Esophagus (tissue), 2 donors: ENCODE measurements at regions not wholly inside any gene's neighbourhood (a gene's known extent, or its start where the extent isn't known, plus 50 kb on each side); places are given as distances from the start of the nearest gene placed in this dataset.

Experiments used
- H3K27ac ChIP-seq, 2 donors: one replicate each; pipeline ENCODE4 v1.5.1; 2013; ENCODE audit warnings: low read depth in 2 of 2, mild to moderate bottlenecking in 2 of 2, inconsistent platforms in 1 of 2, low read length in 1 of 2, moderate library complexity in 1 of 2
- H3K27me3 ChIP-seq, 2 donors: one replicate each; pipeline ENCODE4 v1.6.1; 2013; ENCODE audit warnings: low read length in 2 of 2, control low read depth in 1 of 2, mild to moderate bottlenecking in 1 of 2; ENCODE audit not compliant: insufficient read depth in 2 of 2, control insufficient read depth in 1 of 2
- H3K36me3 ChIP-seq, 2 donors: one replicate each; pipeline ENCODE4 v1.6.1; 2013; ENCODE audit warnings: low read length in 1 of 2; ENCODE audit not compliant: control insufficient read depth in 2 of 2, insufficient read depth in 2 of 2
- H3K4me1 ChIP-seq, 2 donors: one replicate each; pipeline ENCODE4 v1.6.1; 2013; ENCODE audit warnings: low read length in 1 of 2; ENCODE audit not compliant: control insufficient read depth in 2 of 2, insufficient read depth in 2 of 2
- H3K4me3 ChIP-seq, 2 donors: one replicate each; pipeline ENCODE4 v1.5.1; 2013; ENCODE audit warnings: low read length in 2 of 2, mild to moderate bottlenecking in 2 of 2, low read depth in 1 of 2, moderate library complexity in 1 of 2
- H3K9me3 ChIP-seq, 2 donors: one replicate each; pipeline ENCODE4 v1.6.1; 2013; ENCODE audit warnings: mild to moderate bottlenecking in 2 of 2, low read depth in 1 of 2, low read length in 1 of 2, moderate library complexity in 1 of 2; ENCODE audit not compliant: control insufficient read depth in 2 of 2, insufficient read depth in 1 of 2
- WGBS, 2 donors: extraction: QIAGEN DNeasy Blood & Tissue Kit; methylation state at CpG; one replicate each; pipeline ENCODE4 v1.1.7; 2013; 5-methylcytosine and 5-hydroxymethylcytosine counted together
- donor health status: healthy with polysubstance abuse.
- donor health status: Bipolar disorder and iron deficiency.

DNA sequence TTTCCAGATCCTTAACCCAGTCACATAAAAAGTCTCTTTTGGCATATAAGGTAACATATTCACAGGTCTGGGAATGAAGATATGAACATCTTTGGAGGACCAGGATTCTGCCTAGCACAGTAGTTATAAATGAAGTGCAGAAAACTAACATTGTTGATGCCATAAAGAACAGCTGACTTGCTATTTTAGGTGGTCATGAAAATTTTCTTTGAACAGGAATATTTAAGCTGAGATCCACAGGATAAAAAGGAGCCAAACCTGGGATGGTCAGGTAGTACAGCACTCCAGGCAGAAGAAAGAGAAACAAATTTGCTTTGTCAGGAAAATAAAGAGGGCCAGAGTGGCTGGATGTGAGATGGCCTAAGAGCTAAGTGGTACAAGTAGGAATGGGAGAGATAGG lies 80.0 kb downstream of the CENPW start:
- H3K4me3 ChIP-seq: no peak overlapping the region
- no peaks in the 10 kb centered on the region for H3K9me3 ChIP-seq
- H3K4me1 ChIP-seq: no peaks in the 10 kb centered on the region
- no peak overlapping the region for H3K27ac ChIP-seq
- no peaks in the 10 kb centered on the region for H3K27me3 ChIP-seq
- no peaks in the 10 kb centered on the region for H3K36me3 ChIP-seq

- WGBS, 2 donors: 66 to 72% methylated on average over 2 of the region's 2 CpGs
- H3K4me3 ChIP-seq: no peak overlapping the region
- no peaks in the 10 kb centered on the region for H3K9me3 ChIP-seq
- H3K27ac ChIP-seq: no peak overlapping the region
- H3K36me3 ChIP-seq: no peaks in the 10 kb centered on the region
- H3K4me1 ChIP-seq: no peaks in the 10 kb centered on the region
- H3K27me3 ChIP-seq: no peaks in the 10 kb centered on the region
These were observed 83.0 kb downstream of the CENPW start for GRCh38 chr6:126422912-126423311.

DNA sequence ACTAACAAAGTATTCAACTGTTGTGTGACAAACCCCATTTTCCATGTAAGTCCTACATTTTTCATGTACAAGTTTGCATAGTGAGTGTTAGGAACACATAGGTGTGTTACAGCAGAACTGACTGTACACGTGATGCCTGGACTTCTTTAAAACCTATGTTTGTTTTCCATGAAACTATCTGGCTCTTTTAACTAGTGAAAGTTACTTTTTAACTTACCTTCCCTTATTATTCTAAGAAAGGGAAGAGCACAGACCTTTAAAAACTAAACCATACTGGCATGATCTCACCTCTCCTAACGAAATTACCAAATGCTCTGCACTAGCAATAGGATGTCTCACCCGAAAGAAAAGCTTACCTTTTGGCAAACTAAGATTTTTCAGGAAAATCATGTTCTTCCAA lies 87.8 kb downstream of the CENPW start:
- Histone ChIP-seq H3K4me3 (no peak overlapping the region), H3K4me1 (no peaks in the 10 kb centered on the region), H3K27me3 (no peaks in the 10 kb centered on the region), H3K36me3 (no peaks in the 10 kb centered on the region), H3K9me3 (no peaks in the 10 kb centered on the region), H3K27ac (no peak overlapping the region)
- WGBS, 2 donors: 54 to 56% methylated on average over 3 of the region's 3 CpGs

GRCh38 chr6:126429866-126430265 lies 90.0 kb downstream of the CENPW start:
- no peak overlapping the region for H3K4me3 ChIP-seq
- WGBS, 2 donors: 87% methylated on average over 1 of the region's 1 CpG
- H3K9me3 ChIP-seq: no peaks in the 10 kb centered on the region
- H3K4me1 ChIP-seq: no peaks in the 10 kb centered on the region
- no peaks in the 10 kb centered on the region for H3K36me3 ChIP-seq
- H3K27ac ChIP-seq: no peak overlapping the region
- H3K27me3 ChIP-seq: no peaks in the 10 kb centered on the region

- no peak overlapping the region for H3K4me3 ChIP-seq
- no peaks in the 10 kb centered on the region for H3K36me3 ChIP-seq
- H3K27me3 ChIP-seq: no peaks in the 10 kb centered on the region
- H3K9me3 ChIP-seq: no peaks in the 10 kb centered on the region
- H3K27ac ChIP-seq: no peak overlapping the region
- no peaks in the 10 kb centered on the region for H3K4me1 ChIP-seq
These were observed 92.6 kb downstream of the CENPW start for GRCh38 chr6:126432564-126432963.

GRCh38 chr6:126433927-126434326 lies 94.0 kb downstream of the CENPW start:
- no peaks in the 10 kb centered on the region for H3K4me1 ChIP-seq
- no peaks in the 10 kb centered on the region for H3K27me3 ChIP-seq
- no peaks in the 10 kb centered on the region for H3K9me3 ChIP-seq
- no peak overlapping the region for H3K4me3 ChIP-seq
- H3K27ac ChIP-seq: no peak overlapping the region
- no peaks in the 10 kb centered on the region for H3K36me3 ChIP-seq

GRCh38 chr6:126437205-126437604 lies 97.3 kb downstream of the CENPW start:
- Histone ChIP-seq H3K4me3 (no peak overlapping the region), H3K27me3 (no peaks in the 10 kb centered on the region), H3K9me3 (no peaks in the 10 kb centered on the region), H3K4me1 (no peaks in the 10 kb centered on the region), H3K36me3 (no peaks in the 10 kb centered on the region), H3K27ac (no peak overlapping the region)

- 49 to 55% methylated on average over 1 of the region's 1 CpG for WGBS, 2 donors
- Histone ChIP-seq H3K4me3 (no peak overlapping the region), H3K4me1 (no peaks in the 10 kb centered on the region), H3K36me3 (no peaks in the 10 kb centered on the region), H3K27me3 (no peaks in the 10 kb centered on the region), H3K27ac (no peak overlapping the region), H3K9me3 (no peaks in the 10 kb centered on the region)
These were observed 99.1 kb downstream of the CENPW start for GRCh38 chr6:126439040-126439439.

DNA sequence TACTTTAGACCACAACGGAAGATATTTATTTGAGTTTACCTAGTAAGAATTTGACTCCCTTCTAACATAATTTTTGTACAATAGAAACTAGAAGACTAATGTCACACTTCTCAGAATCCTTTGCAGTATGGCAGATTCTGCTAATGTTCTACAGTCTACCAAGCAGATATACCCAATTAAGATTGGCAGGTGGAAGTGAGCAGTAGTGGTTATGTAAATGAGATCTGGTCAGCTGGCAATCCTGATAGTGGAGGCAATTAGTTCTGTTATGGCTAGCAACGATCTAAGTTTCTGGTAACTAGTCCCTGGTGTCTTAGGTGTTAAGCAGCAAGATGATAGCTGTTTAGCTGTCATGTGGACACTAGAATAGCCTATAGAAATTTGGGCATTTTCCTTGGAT lies 101.0 kb downstream of the CENPW start:
- no peaks in the 10 kb centered on the region for H3K36me3 ChIP-seq
- H3K9me3 ChIP-seq: no peaks in the 10 kb centered on the region
- H3K27ac ChIP-seq: no peak overlapping the region
- 62 to 72% methylated on average over 2 of the region's 2 CpGs for WGBS, 2 donors
- H3K4me3 ChIP-seq: no peak overlapping the region
- no peaks in the 10 kb centered on the region for H3K4me1 ChIP-seq
- H3K27me3 ChIP-seq: no peaks in the 10 kb centered on the region

DNA sequence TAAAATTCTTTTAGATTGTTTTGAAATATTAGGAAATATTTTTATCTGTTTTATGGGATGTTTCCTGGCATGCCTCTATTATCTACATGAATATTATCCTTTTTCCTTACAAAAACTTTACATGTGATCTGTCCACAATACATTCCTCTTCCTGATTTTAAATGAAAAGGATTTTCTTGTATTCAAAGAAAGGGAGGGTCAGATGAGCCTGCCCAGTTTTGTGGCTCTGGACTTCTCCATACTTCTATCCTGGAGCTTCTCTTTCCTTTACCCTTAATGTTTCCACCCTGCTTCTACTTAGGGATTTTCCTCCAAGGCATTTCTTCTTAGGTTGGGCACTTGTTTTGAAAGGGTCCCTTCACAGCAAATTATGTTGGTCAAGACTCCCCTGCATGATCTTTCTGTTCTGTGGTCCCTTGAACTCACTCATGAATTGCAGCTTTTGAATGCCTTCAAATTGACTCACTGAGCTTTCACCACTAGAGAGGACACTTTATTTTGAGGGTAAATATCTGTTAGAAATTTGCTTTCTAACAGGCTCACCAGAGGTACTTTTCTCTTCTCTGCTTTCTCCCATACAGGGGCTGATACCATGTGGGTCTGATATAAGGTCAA lies 104.9 kb downstream of the CENPW start:
- Histone ChIP-seq H3K27me3 (no peaks in the 10 kb centered on the region), H3K9me3 (no peaks in the 10 kb centered on the region), H3K36me3 (no peaks in the 10 kb centered on the region), H3K4me3 (no peak overlapping the region), H3K4me1 (no peaks in the 10 kb centered on the region), H3K27ac (no peak overlapping the region)
